BJ (cell line): ENCODE measurements at regions not wholly inside any gene's neighbourhood (a gene's known extent, or its start where the extent isn't known, plus 50 kb on each side); places are given as distances from the start of the nearest gene placed in this dataset.

ENCODE experiments used
- CTCF ChIA-PET: fragments of 350-600 bp; formaldehyde crosslinking; extraction: SDS; loops from one replicate; lab custom pipeline; 2021; ENCODE audit warnings: antibody characterized with exemption, inconsistent platforms; lab: Yijun Ruan, JAX
- POLR2A ChIA-PET: fragments of 300-600 bp; sonication (Branson Sonifier 250); formaldehyde crosslinking; extraction: SDS; loops from one replicate; lab custom pipeline; 2021; ENCODE audit warnings: antibody characterized with exemption; lab: Charles Lee
- DNase-seq: peaks from one replicate; pipeline ENCODE4 v3.0.0-alpha.2; 2011; ENCODE audit warnings: low read depth
- H3K27me3 ChIP-seq: 2 replicates; pipeline ENCODE4 v1.6.0; 2011; ENCODE audit warnings: low read length; ENCODE audit not compliant: control insufficient read depth, insufficient read depth
- H3K36me3 ChIP-seq: 2 replicates; pipeline ENCODE4 v1.5.1; 2011; ENCODE audit warnings: low read length; ENCODE audit not compliant: control insufficient read depth, insufficient read depth
- H3K4me3 ChIP-seq: 2 replicates; pipeline ENCODE4 v1.5.1; 2011; ENCODE audit warnings: low read depth, mild to moderate bottlenecking, control low read depth, low read length
- CTCF ChIP-seq: IDR thresholded peaks from 2 replicates; pipeline ENCODE4 v1.5.1; 2011; ENCODE audit warnings: low read depth, mild to moderate bottlenecking, control low read depth, inconsistent platforms, low read length, moderate library complexity; ENCODE audit not compliant: insufficient read depth

- Histone ChIP-seq H3K4me3 (no peak overlapping the region), H3K27me3 (peaks cover 1% of the 10 kb centered on the region), H3K36me3 (no peaks in the 10 kb centered on the region)
- POLR2A ChIA-PET: no interaction called here
- CTCF ChIA-PET: interaction anchor here (0.6 kb wide), 1 partner anchor 18 kb away, joined by 3 read pairs; no protein-coding TSS in a partner anchor
- TF ChIP-seq CTCF: no peak
- no peak for DNase-seq
Observed at GRCh38 chr14:22469538-22470303, 119.3 kb downstream of the DAD1 start.

GRCh38 chr14:22468830-22469229, 120.2 kb downstream of the DAD1 start:
- no peak for DNase-seq
- no peak for TF ChIP-seq CTCF
- ChIA-PET POLR2A (no interaction called here), CTCF (no interaction called here)
- peaks cover 1% of the 10 kb centered on the region for H3K27me3 ChIP-seq
- H3K36me3 ChIP-seq: no peaks in the 10 kb centered on the region
- H3K4me3 ChIP-seq: no peak overlapping the region

- ChIA-PET POLR2A (no interaction called here), CTCF (no interaction called here)
- TF ChIP-seq CTCF: no peak
- Histone ChIP-seq H3K4me3 (no peak overlapping the region), H3K36me3 (no peaks in the 10 kb centered on the region), H3K27me3 (peaks cover 1% of the 10 kb centered on the region)
- DNase-seq: no peak
Observed at GRCh38 chr14:22466491-22466890, 122.5 kb downstream of the DAD1 start.

- CTCF ChIA-PET: interaction anchor here (0.8 to 1.4 kb wide), 4 partner anchors 33 to 77 kb away, joined by 3 read pairs; no protein-coding TSS in a partner anchor
- POLR2A ChIA-PET: no interaction called here
Observed at GRCh38 chr14:22465201-22465840, 123.7 kb downstream of the DAD1 start.

More at GRCh38 chr14:22465201-22465840, 123.7 kb downstream of the DAD1 start:
- no peak for DNase-seq
- no peak for TF ChIP-seq CTCF
- Histone ChIP-seq H3K4me3 (no peak overlapping the region), H3K36me3 (no peaks in the 10 kb centered on the region), H3K27me3 (no peaks in the 10 kb centered on the region; the same call in 1 of the 2 replicates)
